ENCODE measurements at regions not wholly inside any gene's neighbourhood (a gene's known extent, or its start where the extent isn't known, plus 50 kb on each side); places are given as distances from the start of the nearest gene placed in this dataset.

DNA sequence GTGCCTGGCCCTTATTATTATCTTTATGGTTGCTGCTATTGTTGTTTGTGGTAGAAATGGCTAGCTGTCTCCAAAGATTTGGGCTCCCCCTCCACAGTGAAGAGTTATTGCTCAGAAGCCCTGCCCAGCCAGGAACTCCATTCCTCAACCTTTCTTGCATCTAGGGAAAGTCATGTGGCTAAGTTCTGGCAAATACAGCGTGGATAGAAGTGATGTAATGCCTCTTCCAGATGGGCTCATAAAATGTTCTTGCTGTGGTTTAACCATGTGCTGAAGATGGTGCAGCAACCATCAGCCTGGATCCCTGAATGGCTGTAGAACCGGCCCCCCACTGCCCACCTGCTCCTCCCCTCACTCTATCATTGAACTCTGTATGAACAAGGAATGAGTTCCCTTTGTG lies 203.5 kb upstream of the E2F8 start:
- in situ Hi-C loops (cut with MboI; ENCODE audit: low sequenced_read_pairs), result no loop called here

DNA sequence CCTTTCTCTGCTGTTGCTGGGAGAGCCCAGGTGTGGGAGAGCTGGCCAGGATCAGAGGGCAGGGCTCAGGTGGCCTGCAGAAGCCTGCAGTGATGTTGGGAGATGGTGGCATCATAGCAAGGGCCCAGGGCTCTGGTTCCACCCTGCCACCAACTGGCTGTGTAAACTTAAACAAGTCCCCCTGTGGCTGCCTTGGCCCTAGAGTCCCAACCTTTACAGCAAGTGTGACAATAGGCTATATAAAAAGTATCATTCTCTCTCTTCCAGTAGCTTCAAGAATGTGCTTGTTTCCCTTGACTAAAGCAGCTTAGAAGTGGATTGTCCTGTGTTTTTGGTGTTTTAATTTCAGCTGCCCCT lies 201.8 kb upstream of the E2F8 start:
- in situ Hi-C loops (cut with MboI; ENCODE audit: low sequenced_read_pairs), result no loop called here

DNA sequence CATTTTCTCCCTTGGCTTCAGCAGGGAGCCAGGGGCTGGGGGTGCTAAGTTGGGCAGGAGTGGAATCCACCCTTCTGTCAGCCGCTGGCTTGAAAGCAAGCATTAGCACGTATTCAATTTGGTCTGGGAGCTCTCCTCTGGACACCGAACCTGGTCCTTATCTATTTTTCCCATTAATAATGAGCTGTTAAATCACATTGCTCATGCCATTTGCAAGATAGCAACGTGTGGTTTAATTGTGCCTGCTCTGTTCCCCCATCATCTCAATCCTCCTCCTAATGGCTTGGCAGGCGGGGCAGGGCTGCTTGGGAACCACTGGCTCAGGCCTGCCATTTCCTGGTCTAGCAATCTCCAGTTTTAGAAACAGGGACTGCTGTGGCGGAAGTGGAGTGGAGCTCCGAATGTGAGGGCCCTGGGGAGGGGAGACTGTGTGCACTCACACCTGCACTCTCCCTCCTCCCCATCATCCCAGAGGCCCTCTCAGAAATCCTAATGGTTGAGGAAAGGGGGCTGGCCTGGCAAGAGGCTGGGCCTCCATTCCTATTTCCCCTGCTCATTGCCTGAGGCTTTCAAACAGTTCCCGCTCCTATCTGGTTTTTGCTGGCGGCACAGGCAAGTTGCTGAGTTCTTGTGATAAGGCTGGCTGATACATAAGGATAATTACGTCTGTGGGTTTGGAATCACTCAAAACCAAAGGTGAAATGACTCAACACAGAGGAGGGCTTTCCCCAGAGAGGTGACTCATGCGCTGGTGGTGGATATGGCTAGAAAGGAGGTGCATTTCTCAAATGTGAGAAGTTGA lies 201.2 kb upstream of the E2F8 start:
- in situ Hi-C loops (cut with MboI; ENCODE audit: low sequenced_read_pairs), result no loop called here

- in situ Hi-C loops (cut with MboI; ENCODE audit: low sequenced_read_pairs), result no loop called here
Measured at GRCh38 chr11:19441288-19441687, 200.5 kb upstream of the E2F8 start.

GRCh38 chr11:19437760-19438159 lies 197.0 kb upstream of the E2F8 start:
- in situ Hi-C loops (cut with MboI; ENCODE audit: low sequenced_read_pairs), result no loop called here

DNA sequence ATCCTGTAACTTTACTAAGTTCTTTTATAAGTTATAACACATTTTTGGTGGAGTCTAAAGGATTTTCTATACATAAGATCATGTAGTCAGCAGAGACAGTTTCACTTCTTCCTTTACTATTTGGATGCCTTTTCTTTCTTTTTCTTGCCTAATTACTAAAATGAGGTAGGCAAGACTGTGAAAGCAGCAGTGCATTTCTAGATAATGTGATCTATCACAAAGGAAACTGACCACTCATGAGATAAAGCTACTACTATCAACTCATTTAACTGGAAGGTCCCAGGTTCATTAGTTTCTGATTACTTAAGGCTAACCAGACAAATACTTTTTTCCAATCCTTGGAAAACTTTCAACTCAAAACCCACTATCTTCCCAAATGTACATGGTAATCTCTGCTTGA lies 196.2 kb upstream of the E2F8 start:
- in situ Hi-C loops (cut with MboI; ENCODE audit: low sequenced_read_pairs), result no loop called here

DNA sequence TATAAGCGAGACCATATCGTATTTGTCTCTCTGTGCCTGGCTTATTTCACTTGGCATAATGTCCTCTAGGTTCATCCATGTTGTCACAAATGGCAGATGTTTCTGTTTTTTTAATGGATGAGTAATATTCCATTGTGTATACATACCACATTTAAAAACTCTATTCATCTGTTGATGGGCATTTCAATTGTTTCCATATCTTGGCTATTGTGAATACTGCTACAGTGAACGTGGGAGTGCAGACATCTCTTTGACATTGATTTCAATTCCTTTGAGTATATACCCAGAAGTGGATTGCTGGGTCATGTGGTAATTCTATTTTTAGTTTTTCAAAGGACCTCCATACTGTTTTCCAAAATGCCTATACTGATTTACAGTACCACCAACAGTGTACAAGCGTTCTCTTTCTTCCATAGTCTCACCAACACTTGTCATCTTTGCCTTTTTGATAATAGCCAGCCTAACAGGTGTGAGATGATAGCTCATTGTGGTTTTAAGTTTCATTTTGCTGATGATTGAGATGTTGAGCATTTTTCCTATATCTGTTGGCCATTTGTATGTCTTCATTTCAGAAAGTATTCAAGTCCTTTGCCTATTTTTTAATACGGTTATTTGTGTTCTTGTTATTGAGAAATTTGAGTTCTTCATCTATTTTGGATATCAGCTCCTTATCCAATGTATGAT lies 194.7 kb upstream of the E2F8 start:
- in situ Hi-C loops (cut with MboI; ENCODE audit: low sequenced_read_pairs), result no loop called here

GRCh38 chr11:19433791-19434190 lies 193.0 kb upstream of the E2F8 start:
- in situ Hi-C loops (cut with MboI; ENCODE audit: low sequenced_read_pairs), result no loop called here

DNA sequence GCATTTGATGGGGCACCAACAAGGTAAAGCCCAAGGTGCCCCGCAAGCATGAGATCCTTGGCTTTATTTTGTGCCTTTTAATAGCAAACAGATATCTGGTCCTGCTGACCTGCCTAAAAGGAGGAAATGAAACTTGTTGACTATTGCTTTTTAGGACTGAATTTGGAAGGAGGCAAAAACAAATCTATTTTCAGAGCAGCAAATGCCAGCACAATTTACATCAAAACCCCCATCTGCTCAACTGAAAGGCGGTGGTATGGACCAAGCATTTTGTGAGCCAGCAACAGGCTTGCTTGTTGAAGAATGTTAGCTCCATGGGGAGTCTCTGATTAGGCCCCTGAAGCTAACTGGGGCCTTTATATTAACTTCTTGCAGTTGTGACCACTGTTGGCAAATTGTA lies 192.6 kb upstream of the E2F8 start:
- in situ Hi-C loops (cut with MboI; ENCODE audit: low sequenced_read_pairs), result no loop called here

DNA sequence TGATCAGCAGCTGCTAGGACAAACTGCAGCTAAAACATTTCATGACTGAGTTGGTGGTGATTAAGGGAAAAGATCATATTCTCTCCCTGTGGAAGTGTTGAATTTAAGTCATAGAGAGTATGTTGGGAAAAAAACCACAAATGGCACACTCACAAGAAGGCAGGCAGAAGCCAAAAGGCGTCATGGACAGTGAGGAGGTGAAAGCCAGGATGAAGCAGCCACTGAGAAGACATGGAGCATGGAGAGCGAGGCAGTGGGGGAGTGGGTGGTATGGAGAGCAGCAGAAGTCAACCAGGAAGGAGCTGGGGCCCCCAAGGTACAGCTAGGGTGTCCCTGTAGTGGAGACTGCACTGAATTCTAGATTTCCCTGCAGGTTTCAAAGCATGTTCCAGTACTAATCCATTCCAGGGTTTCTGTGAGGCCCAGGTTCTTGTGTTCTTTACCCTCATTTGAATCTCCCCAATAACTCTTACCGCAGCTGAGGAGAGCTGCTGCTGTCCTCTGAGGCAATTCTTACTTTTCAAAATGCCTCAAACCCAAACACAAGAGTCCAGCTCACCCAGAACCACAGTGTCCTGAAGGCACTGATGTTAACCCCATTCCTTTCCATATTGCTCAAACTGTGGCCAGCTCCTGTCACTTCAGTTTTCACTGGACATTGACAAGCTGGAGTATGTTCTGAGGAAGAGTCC lies 191.8 kb upstream of the E2F8 start:
- in situ Hi-C loops (cut with MboI; ENCODE audit: low sequenced_read_pairs), result no loop called here

DNA sequence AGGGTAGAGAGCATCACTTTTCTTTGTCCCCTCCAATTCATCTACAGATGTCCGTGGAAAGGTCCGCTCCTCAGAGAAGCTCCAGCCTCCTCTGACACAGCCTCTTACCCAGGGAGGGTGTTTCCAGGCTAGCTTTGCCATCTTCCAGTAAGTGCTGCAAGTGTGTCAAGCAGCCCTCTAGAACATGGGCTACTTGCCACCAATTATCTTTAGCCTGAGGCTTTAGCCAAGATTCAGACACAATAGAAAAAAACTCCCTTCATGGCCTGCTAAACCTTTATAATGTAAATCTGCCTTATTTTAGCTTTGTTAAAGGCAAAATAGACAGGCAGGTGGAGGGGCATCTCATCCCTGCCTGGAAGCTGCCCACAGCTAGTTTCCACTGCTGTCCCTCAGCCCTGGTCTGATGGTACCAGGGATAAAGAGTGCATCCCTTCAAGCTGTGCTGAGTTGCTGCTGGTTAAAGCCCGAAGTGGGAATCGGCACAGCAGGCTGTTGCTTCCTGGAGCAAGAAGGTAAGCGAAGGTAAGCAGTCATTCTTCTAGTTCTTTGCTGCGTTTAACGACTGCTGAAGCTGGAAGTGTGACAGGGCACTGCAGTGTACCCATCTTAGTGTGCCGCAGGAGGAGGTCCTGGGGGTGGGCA lies 190.1 kb upstream of the E2F8 start:
- in situ Hi-C loops (cut with MboI; ENCODE audit: low sequenced_read_pairs), result no loop called here

DNA sequence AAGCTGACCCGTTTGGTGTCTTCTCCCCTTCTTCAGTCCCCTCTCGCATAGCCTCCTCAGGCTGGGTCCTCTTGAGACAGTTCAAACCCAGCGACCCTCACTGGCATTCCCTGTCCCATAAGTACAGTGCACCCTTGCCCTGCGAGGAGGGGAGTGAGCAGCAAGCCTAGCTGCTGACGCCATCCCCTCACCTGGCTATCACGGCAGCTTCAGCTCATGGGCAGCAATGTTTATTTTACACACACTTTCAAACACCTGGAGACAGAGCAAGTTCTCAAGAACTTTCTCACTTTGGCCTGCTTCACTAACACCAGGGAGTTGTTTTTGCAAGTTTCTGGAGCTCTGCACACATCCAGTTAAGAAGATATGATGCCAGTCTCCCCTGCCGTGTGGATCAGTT lies 189.6 kb upstream of the E2F8 start:
- in situ Hi-C loops (cut with MboI; ENCODE audit: low sequenced_read_pairs), result no loop called here

DNA sequence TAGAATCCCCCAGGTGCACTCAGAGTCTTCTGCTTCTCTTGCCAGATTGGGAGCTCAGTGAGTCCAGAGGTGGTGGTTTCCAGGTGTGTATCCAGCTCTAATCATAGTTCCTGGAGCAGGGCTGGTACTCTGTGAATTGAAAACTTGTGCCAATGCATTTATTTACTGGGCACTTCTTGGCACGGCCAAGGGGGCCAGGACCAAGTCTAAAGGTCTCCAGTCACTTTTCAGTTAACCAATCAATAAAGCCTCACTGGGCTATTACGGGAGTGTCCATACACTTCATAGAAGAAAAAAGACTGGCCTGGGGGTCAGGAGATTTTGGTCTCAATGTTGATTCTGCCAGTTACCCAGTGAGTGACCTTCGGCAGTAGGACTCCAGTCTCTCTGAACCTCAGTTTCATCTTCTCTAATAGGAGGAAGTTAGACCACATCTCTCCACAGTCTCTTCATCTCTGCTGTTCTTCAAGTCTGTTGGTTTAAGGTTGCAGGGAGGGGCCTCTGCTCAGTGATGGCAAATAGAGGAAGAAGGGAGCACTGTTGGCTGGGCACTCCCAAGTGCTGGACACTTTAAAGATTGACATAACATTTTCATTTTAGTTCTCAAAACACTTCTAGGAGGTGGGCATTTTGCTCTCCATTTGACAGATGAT lies 188.5 kb upstream of the E2F8 start:
- in situ Hi-C loops (cut with MboI; ENCODE audit: low sequenced_read_pairs), result no loop called here

- in situ Hi-C loops (cut with MboI; ENCODE audit: low sequenced_read_pairs), result no loop called here
Measured at GRCh38 chr11:19428206-19429002, 187.7 kb upstream of the E2F8 start.

DNA sequence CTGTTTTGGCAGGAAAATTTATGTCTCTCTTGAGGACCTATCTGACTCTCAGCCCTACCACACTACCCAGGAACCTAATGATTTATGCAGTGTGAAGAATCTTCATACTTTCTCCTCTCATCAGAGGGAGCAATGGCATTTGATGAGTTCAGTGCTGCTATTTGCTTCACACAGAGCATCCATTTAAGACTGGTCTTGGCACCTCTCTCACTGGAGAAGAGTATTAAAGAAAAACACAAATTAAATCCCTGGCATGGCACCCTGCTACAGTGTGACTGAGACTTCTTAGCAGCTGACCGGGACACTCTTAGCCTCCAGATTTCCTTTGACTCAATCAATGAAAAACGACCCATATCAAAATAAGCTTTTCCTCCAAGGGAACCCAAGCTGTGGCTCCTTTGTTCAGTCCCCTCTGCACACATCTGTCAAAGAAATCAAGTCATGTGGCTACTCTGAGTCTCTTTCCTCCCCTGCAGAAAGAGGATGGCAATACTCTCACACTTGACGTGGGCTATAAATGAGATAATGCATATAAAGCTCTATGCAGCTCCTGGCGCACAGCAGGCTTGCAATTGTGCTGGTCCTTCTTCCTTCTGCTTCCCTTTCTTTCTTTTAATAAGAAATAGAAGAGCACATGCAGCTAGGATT lies 186.1 kb upstream of the E2F8 start:
- in situ Hi-C loops (cut with MboI; ENCODE audit: low sequenced_read_pairs), result no loop called here

DNA sequence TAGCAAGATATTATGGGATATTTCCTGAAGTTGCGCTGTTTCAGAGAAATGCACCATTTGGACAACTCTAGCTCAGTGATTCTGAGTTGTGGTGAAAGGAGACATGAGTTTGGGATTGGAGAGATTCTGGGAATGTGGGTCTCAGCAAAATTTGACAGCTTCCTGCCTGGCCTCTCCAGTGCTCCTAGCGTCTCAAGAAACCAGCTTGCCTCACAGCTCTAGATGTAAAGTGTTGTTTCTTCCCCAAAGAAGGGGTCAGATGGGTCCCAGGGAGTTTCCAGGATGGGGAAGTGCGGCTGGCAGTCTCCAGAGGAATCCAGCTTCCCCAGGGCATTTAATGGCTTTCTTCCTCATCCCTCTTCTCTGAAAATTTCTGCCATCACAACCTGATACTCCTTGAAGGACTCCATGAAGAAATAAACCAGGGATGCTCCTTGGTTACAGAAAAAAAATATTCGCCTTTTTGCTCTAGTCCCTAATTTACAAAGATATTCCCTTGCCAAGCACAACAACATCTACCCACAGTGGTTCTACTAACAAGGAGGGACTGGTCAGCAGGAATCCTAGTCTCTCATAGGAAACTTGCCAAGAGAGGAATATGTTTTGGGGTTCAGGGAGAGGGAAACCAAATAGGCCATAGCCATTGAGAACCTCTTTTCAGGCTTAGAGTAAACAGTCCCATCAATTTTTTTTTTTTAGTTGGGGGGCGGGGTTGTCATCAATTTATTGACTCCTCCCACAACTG lies 185.4 kb upstream of the E2F8 start:
- in situ Hi-C loops (cut with MboI; ENCODE audit: low sequenced_read_pairs), result no loop called here

DNA sequence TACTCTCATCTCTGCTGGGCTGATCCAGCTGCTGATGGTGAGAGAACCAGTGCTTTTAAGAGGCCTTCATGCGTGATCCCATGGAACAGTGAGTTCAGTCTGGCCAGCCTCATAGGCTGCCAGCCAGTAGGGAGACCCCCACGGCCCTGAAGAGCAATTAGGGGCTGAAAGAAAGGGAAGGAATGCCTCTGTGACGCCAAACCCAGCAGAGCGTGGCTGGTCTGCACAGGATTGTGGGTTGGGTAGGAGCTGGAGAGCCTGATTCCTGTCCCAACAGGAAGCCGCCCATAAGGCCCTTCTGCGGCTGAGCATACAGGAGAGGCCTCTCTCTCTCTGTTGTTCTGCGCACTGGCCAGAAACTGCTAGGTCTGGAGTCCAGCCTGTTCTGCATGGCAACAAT lies 181.5 kb upstream of the E2F8 start:
- in situ Hi-C loops (cut with MboI; ENCODE audit: low sequenced_read_pairs), result no loop called here

- in situ Hi-C loops (cut with MboI; ENCODE audit: low sequenced_read_pairs), result no loop called here
Measured at GRCh38 chr11:19420868-19421533, 180.3 kb upstream of the E2F8 start.

DNA sequence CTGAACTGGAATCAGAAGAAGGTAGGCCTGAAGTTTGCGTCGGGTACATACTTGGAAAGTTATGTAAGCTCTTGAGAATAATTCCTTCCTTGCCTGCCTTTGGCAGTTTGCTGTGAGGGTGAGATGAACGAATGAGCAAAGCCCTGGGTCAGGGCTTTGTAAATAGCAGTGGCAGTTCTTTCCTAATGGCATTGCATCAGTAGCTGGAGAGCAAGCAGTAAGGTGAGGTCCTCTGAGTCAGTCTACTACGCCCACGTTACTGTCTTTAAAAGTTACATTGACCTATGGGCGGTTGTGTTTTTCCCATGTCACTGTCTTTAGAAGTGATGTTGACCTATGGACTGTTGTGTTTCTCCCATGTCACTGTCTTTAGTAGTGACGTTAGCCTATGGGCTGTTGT lies 179.1 kb upstream of the E2F8 start:
- in situ Hi-C loops (cut with MboI; ENCODE audit: low sequenced_read_pairs), result no loop called here

Data from HL-60/S4 treated with retinoic acid at 250 ng/mL for 4 days and 3 days (cell line).